ENCODE measurements at regions not wholly inside any gene's neighbourhood (a gene's known extent, or its start where the extent isn't known, plus 50 kb on each side); places are given as distances from the start of the nearest gene placed in this dataset.

- TF ChIP-seq, protein P1, sequence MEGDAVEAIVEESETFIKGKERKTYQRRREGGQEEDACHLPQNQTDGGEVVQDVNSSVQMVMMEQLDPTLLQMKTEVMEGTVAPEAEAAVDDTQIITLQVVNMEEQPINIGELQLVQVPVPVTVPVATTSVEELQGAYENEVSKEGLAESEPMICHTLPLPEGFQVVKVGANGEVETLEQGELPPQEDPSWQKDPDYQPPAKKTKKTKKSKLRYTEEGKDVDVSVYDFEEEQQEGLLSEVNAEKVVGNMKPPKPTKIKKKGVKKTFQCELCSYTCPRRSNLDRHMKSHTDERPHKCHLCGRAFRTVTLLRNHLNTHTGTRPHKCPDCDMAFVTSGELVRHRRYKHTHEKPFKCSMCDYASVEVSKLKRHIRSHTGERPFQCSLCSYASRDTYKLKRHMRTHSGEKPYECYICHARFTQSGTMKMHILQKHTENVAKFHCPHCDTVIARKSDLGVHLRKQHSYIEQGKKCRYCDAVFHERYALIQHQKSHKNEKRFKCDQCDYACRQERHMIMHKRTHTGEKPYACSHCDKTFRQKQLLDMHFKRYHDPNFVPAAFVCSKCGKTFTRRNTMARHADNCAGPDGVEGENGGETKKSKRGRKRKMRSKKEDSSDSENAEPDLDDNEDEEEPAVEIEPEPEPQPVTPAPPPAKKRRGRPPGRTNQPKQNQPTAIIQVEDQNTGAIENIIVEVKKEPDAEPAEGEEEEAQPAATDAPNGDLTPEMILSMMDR (IDR thresholded peaks at IDR 0.05), result no peak
- TF ChIP-seq POLR2A (IDR thresholded peaks at IDR 0.05), result no peak
These were observed 57.4 kb upstream of the DMRTA1 start for GRCh38 chr9:22389271-22389670.

Measured in body of pancreas (tissue), 4 donors.